Peyer's patch (tissue), 4 donors: ENCODE measurements at regions not wholly inside any gene's neighbourhood (a gene's known extent, or its start where the extent isn't known, plus 50 kb on each side); places are given as distances from the start of the nearest gene placed in this dataset.

Experiments
- CTCF ChIP-seq, 6 experiments: fragments of 450-650 bp in 4 of 6; fragments of 200-600 bp in 2 of 6; sonication (generic) in 1 of 6; IDR thresholded peaks; one replicate each; pipeline ENCODE4 v1.5.1; 2017 to 2019; ENCODE audit warnings: antibody characterized with exemption in 6 of 6, mild to moderate bottlenecking in 3 of 6, moderate library complexity in 1 of 6
- POLR2A ChIP-seq, 2 donors: fragments of 450-650 bp; IDR thresholded peaks; one replicate each; pipeline ENCODE4 v1.5.1; 2017; ENCODE audit warnings: antibody characterized with exemption in 2 of 2, mild to moderate bottlenecking in 2 of 2, moderate library complexity in 2 of 2

DNA sequence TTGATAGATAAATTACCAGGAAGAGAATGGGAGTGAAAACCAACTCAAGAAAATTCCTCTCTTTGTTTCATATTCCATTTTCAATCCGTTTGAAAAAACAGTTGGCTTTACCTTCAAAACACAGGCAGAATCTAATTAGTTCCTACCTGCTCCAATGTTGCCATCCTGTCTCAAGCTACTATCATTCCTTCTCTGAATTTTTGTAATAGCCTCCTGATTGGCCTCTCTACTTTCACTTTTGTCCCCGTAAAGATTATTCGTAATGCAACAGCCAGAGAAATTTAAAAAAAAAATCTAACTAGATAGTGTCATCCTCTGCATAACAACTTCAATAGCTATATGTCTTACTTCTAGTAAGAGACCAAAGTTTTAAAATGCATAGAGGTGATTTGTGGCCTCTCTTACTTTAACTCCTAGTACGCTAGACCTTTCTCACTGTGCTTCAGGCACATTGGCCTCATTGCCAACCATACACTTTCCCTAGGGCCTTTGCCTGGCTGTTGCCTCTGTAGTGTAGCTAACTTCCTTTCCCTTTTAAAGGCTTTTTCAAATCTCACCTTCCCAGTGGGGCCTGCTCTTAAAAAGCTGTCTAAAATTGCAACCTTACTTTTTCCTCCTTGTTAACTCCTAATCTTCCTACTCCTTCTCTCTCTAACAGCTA is 311.3 kb upstream of the GRIN3A start:
- TF ChIP-seq CTCF (IDR thresholded peaks at IDR 0.05) = no peak
- no peak for TF ChIP-seq POLR2A (IDR thresholded peaks at IDR 0.05)
